ENCODE measurements at regions not wholly inside any gene's neighbourhood (a gene's known extent, or its start where the extent isn't known, plus 50 kb on each side); places are given as distances from the start of the nearest gene placed in this dataset.

DNA sequence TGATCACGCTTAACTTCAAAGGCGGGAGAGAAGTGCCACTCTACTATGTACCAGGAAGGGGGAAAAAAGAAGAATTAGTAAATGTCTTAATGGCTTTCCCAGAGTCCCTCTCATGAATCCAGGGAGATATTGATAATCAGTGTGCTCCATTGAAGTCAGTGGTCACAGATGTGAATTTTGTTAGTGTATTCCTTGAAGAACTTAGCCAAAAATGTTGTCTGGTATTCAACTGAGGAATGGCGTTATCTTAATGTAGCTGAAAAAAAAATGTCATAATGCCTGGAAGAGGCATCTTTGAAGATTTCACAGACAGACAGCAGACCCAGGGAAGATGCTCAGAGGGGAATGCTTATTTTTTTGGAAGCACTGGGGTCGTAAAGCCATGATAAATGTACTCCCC is 250.4 kb downstream of the WDR11 start:
- Histone ChIP-seq H3K36me3 (replicated peaks; ENCODE audit: insufficient read depth, low read depth) (no peaks in the 10 kb centered on the region), H3K27ac (no peak overlapping the region), H4K20me1 (ENCODE audit: insufficient read depth, poor library complexity, severe bottlenecking) (no peaks in the 10 kb centered on the region), H3K79me2 (no peaks in the 10 kb centered on the region), H3K4me3 (no peak overlapping the region), H2AFZ (no peak overlapping the region), H3K4me1 (ENCODE audit: insufficient read depth) (peaks cover 19% of the 10 kb centered on the region), H3K4me2 (no peak overlapping the region), H3K9me2 (replicated peaks; ENCODE audit: insufficient read depth) (no peaks in the 10 kb centered on the region), H3K9me3 (ENCODE audit: low read depth) (no peaks in the 10 kb centered on the region), H3K27me3 (no peaks in the 10 kb centered on the region)
- WGBS (ENCODE audit: low lambda C conversion rate, missing lambda C conversion rate): 76% methylated on average over 4 of the region's 4 CpGs
- no peak for DNase-seq (ENCODE audit: low spot score)
- TF ChIP-seq CTCF (IDR thresholded peaks at IDR 0.05; ENCODE audit: poor library complexity) (no peak), EZH2phosphoT487 (IDR thresholded peaks at IDR 0.05; ENCODE audit: low read depth, severe bottlenecking, unreplicated experiment) (no peak), EZH2 (IDR thresholded peaks at IDR 0.05; ENCODE audit: borderline replicate concordance) (no peak)

- 92% methylated on average over 4 of the region's 4 CpGs for WGBS (ENCODE audit: low lambda C conversion rate, missing lambda C conversion rate)
Observed at GRCh38 chr10:121102706-121103105, 251.5 kb downstream of the WDR11 start.

DNA sequence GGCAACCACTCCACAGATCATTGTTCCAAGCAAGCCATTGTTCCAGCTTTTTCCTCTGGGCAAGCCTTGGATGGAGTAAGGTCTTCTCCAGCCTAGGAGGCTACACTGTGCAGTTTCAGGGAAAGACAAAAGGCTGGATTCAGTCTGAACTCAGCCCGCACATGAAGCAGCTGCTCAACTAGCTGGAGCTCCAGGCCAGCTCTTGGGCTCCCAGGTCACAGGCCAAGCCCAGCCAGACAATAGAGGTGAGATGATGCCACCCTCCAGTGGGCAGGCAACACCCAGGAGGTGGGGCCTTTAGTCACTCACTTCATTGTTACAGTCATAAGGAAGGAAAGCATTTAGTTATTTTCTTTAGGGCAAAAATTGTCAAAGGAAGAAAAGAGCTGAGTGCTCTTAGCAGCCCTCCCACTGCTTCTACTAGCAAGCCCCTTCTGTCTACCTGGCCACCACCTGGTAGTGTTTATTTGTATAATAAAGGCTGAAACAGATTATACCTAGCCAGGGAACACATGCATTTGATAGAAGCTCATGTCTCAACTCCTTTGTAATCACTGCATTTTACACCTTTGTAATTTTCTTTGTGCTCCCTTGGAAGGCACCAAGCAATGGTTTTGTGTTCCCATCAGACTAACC is 253.4 kb downstream of the WDR11 start:
- no peaks in the 10 kb centered on the region for H3K79me2 ChIP-seq
- H3K4me2 ChIP-seq: no peak overlapping the region

More at GRCh38 chr10:121102706-121103105, 251.5 kb downstream of the WDR11 start:
- H3K4me3 ChIP-seq: no peak overlapping the region
- H3K36me3 ChIP-seq (replicated peaks; ENCODE audit: insufficient read depth, low read depth): no peaks in the 10 kb centered on the region
- peaks cover 17% of the 10 kb centered on the region for H3K4me1 ChIP-seq (ENCODE audit: insufficient read depth)
- H3K9me3 ChIP-seq (ENCODE audit: low read depth): no peaks in the 10 kb centered on the region
- no peaks in the 10 kb centered on the region for H4K20me1 ChIP-seq (ENCODE audit: insufficient read depth, poor library complexity, severe bottlenecking)
- no peak overlapping the region for H3K27ac ChIP-seq
- no peaks in the 10 kb centered on the region for H3K9me2 ChIP-seq (replicated peaks; ENCODE audit: insufficient read depth)
- DNase-seq (ENCODE audit: low spot score): no peak
- H2AFZ ChIP-seq: no peak overlapping the region
- H3K27me3 ChIP-seq: no peaks in the 10 kb centered on the region
- TF ChIP-seq EZH2phosphoT487 (IDR thresholded peaks at IDR 0.05; ENCODE audit: low read depth, severe bottlenecking, unreplicated experiment) (no peak), EZH2 (IDR thresholded peaks at IDR 0.05; ENCODE audit: borderline replicate concordance) (no peak), CTCF (IDR thresholded peaks at IDR 0.05; ENCODE audit: poor library complexity) (no peak)
- no peak overlapping the region for H3K4me2 ChIP-seq
- no peaks in the 10 kb centered on the region for H3K79me2 ChIP-seq

More for the DNA sequence above, 253.4 kb downstream of the WDR11 start:
- Histone ChIP-seq H3K27ac (no peak overlapping the region), H3K4me1 (ENCODE audit: insufficient read depth) (no peaks in the 10 kb centered on the region), H3K27me3 (no peaks in the 10 kb centered on the region), H3K36me3 (replicated peaks; ENCODE audit: insufficient read depth, low read depth) (no peaks in the 10 kb centered on the region), H3K9me3 (ENCODE audit: low read depth) (no peaks in the 10 kb centered on the region), H2AFZ (no peak overlapping the region), H3K9me2 (replicated peaks; ENCODE audit: insufficient read depth) (no peaks in the 10 kb centered on the region), H4K20me1 (ENCODE audit: insufficient read depth, poor library complexity, severe bottlenecking) (no peaks in the 10 kb centered on the region), H3K4me3 (no peak overlapping the region)
- TF ChIP-seq EZH2phosphoT487 (IDR thresholded peaks at IDR 0.05; ENCODE audit: low read depth, severe bottlenecking, unreplicated experiment) (no peak), EZH2 (IDR thresholded peaks at IDR 0.05; ENCODE audit: borderline replicate concordance) (no peak), CTCF (IDR thresholded peaks at IDR 0.05; ENCODE audit: poor library complexity) (no peak)
- DNase-seq (ENCODE audit: low spot score): no peak
- WGBS (ENCODE audit: low lambda C conversion rate, missing lambda C conversion rate): 100% methylated on average over 1 of the region's 1 CpG
